SK-N-DZ (cell line): ENCODE measurements at regions not wholly inside any gene's neighbourhood (a gene's known extent, or its start where the extent isn't known, plus 50 kb on each side); places are given as distances from the start of the nearest gene placed in this dataset.
A peak's percentile ranks its signal among the peaks of the same experiment; 100 is the strongest.

Experiments
- DNase-seq: peaks from one replicate; pipeline ENCODE4 v3.0.0-alpha.2; 2015; ENCODE audit warnings: low spot score

- DNase-seq = no peak
These were observed 461.2 kb downstream of the INHBA start for GRCh38 chr7:41241641-41242040.

- no peak for DNase-seq
These were observed 463.3 kb downstream of the INHBA start for GRCh38 chr7:41239596-41239995.

GRCh38 chr7:41238851-41239331 is 464.0 kb downstream of the INHBA start:
- DNase-seq = no peak

GRCh38 chr7:41237956-41238355 is 464.9 kb downstream of the INHBA start:
- DNase-seq = no peak

- DNase-seq = no peak
These were observed 470.8 kb downstream of the INHBA start for GRCh38 chr7:41232086-41232485.

- no peak for DNase-seq
These were observed 478.7 kb downstream of the INHBA start for GRCh38 chr7:41224063-41224763.

GRCh38 chr7:41222746-41223145 is 480.1 kb downstream of the INHBA start:
- no peak for DNase-seq

GRCh38 chr7:41220266-41220665 is 482.6 kb downstream of the INHBA start:
- no peak for DNase-seq

- no peak for DNase-seq
These were observed 483.6 kb downstream of the INHBA start for GRCh38 chr7:41219276-41219675.

- DNase-seq = no peak
These were observed 485.6 kb downstream of the INHBA start for GRCh38 chr7:41217306-41217705.

- DNase-seq = no peak
These were observed 495.7 kb downstream of the INHBA start for GRCh38 chr7:41207141-41207540.

- no peak for DNase-seq
These were observed 496.6 kb downstream of the INHBA start for GRCh38 chr7:41206267-41206666.

- no peak for DNase-seq
These were observed 497.3 kb downstream of the INHBA start for GRCh38 chr7:41205600-41205999.

GRCh38 chr7:41203542-41203941 is 499.3 kb downstream of the INHBA start:
- no peak for DNase-seq

- DNase-seq = no peak
These were observed 501.9 kb downstream of the INHBA start for GRCh38 chr7:41201021-41201420.

GRCh38 chr7:41199136-41199535 is 503.8 kb downstream of the INHBA start:
- DNase-seq = no peak

- no peak for DNase-seq
These were observed 504.4 kb downstream of the INHBA start for GRCh38 chr7:41198502-41198901.

- DNase-seq = no peak
These were observed 505.1 kb downstream of the INHBA start for GRCh38 chr7:41197769-41198168.

- peak; percentile 75 for DNase-seq
These were observed 509.1 kb downstream of the INHBA start for GRCh38 chr7:41193738-41194282.

GRCh38 chr7:41190581-41190980 is 512.3 kb downstream of the INHBA start:
- DNase-seq = no peak

- DNase-seq = no peak
These were observed 513.0 kb downstream of the INHBA start for GRCh38 chr7:41189866-41190265.

GRCh38 chr7:41188163-41189130 is 514.4 kb downstream of the INHBA start:
- no peak for DNase-seq
